WTC11 (cell line): ENCODE measurements at regions not wholly inside any gene's neighbourhood (a gene's known extent, or its start where the extent isn't known, plus 50 kb on each side); places are given as distances from the start of the nearest gene placed in this dataset.

Source experiments
- ATAC-seq: fragments of 200-7000 bp; cut with Tn5 transposase; 2 replicates; pipeline ENCODE4 v1.10.0; 2021; ENCODE audit warnings: mild to moderate bottlenecking, moderate library complexity
- CTCF ChIA-PET: fragments of 300-600 bp; sonication (Branson Sonifier 250); formaldehyde crosslinking; loops from one replicate; lab custom pipeline; 2021; ENCODE audit warnings: antibody characterized with exemption; lab: Charles Lee
- POLR2A ChIA-PET: fragments of 350-600 bp; sonication (Branson Sonifier 250); formaldehyde crosslinking; loops from one replicate; lab custom pipeline; 2021; ENCODE audit warnings: antibody characterized with exemption; lab: Charles Lee
- DNase-seq: peaks from one replicate; pipeline ENCODE4 v3.0.0; 2021; ENCODE audit warnings: low spot score
- H3K27ac Mint-ChIP-seq: 2 replicates; pipeline ENCODE4 v1.8.0; 2021; ENCODE audit warnings: mixed read lengths
- H3K27me3 Mint-ChIP-seq: 2 replicates; pipeline ENCODE4 v1.8.0; 2021; ENCODE audit warnings: low read depth, mild to moderate bottlenecking, moderate library complexity, mixed read lengths
- H3K36me3 Mint-ChIP-seq: 2 replicates; pipeline ENCODE4 v1.8.0; 2021; ENCODE audit warnings: mixed read lengths
- H3K4me1 Mint-ChIP-seq: 2 replicates; pipeline ENCODE4 v1.8.0; 2022; ENCODE audit warnings: mixed read lengths
- H3K4me3 Mint-ChIP-seq: 2 replicates; pipeline ENCODE4 v1.8.0; 2021; ENCODE audit warnings: mild to moderate bottlenecking, moderate library complexity, mixed read lengths
- H3K9me3 Mint-ChIP-seq: 2 replicates; pipeline ENCODE4 v1.8.0; 2021; ENCODE audit warnings: mixed read lengths
- AFF4 ChIP-seq: sonication (generic); formaldehyde crosslinking; IDR thresholded peaks from 2 replicates; pipeline ENCODE4 v1.8.1; 2023; ENCODE audit warnings: mild to moderate bottlenecking, missing genetic modification reagents, borderline replicate concordance
- ATF1 ChIP-seq: sonication (generic); formaldehyde crosslinking; IDR thresholded peaks from 2 replicates; pipeline ENCODE4 v1.8.1; 2023; ENCODE audit warnings: mild to moderate bottlenecking, moderate library complexity, missing genetic modification reagents
- CDX4 ChIP-seq: fragments of 250-450 bp; sonication (Bioruptor Pico); IDR thresholded peaks from 2 replicates; pipeline ENCODE4 v1.9.0; 2021; ENCODE audit warnings: moderate library complexity, mild to moderate bottlenecking, inconsistent platforms, borderline replicate concordance
- E2F1 ChIP-seq: sonication (generic); formaldehyde crosslinking; IDR thresholded peaks from 2 replicates; pipeline ENCODE4 v1.8.0; 2022; ENCODE audit warnings: mild to moderate bottlenecking, missing genetic modification reagents
- E2F4 ChIP-seq: sonication (generic); formaldehyde crosslinking; IDR thresholded peaks from 2 replicates; pipeline ENCODE4 v1.8.1; 2022; ENCODE audit warnings: low read depth, mild to moderate bottlenecking, moderate library complexity, missing genetic modification reagents, borderline replicate concordance
- IRF1 ChIP-seq: sonication (generic); formaldehyde crosslinking; IDR thresholded peaks from 2 replicates; pipeline ENCODE4 v1.8.0; 2023; ENCODE audit warnings: missing genetic modification reagents
- NR2C2 ChIP-seq: sonication (generic); formaldehyde crosslinking; IDR thresholded peaks from 2 replicates; pipeline ENCODE4 v1.8.0; 2022; ENCODE audit warnings: mild to moderate bottlenecking, missing genetic modification reagents
- PRRX2 ChIP-seq: fragments of 250-450 bp; sonication (Bioruptor Pico); IDR thresholded peaks from 2 replicates; pipeline ENCODE4 v1.8.0; 2021; ENCODE audit warnings: mild to moderate bottlenecking
- RORB ChIP-seq: fragments of 250-450 bp; sonication (Bioruptor Pico); IDR thresholded peaks from 2 replicates; pipeline ENCODE4 v1.9.0; 2021; ENCODE audit warnings: mild to moderate bottlenecking
- SP1 ChIP-seq: sonication (generic); formaldehyde crosslinking; conservative IDR thresholded peaks from 2 replicates; pipeline ENCODE4 v1.8.1; 2022; ENCODE audit warnings: missing genetic modification reagents
- TP53 ChIP-seq: sonication (generic); formaldehyde crosslinking; IDR thresholded peaks from 2 replicates; pipeline ENCODE4 v1.8.1; 2023; ENCODE audit warnings: mild to moderate bottlenecking, missing genetic modification reagents
- USF1 ChIP-seq: sonication (generic); formaldehyde crosslinking; IDR thresholded peaks from 2 replicates; pipeline ENCODE4 v1.8.0; 2022; ENCODE audit warnings: mild to moderate bottlenecking, missing genetic modification reagents
- ZMAT4 ChIP-seq: fragments of 250-450 bp; sonication (Bioruptor Pico); IDR thresholded peaks from 2 replicates; pipeline ENCODE4 v1.9.0; 2021; ENCODE audit warnings: mild to moderate bottlenecking
- ZNF219 ChIP-seq: sonication (generic); formaldehyde crosslinking; IDR thresholded peaks from 2 replicates; pipeline ENCODE4 v1.8.0; 2023; ENCODE audit warnings: missing genetic modification reagents, mild to moderate bottlenecking, borderline replicate concordance
- ZNF281 ChIP-seq: sonication (generic); formaldehyde crosslinking; IDR thresholded peaks from 2 replicates; pipeline ENCODE4 v1.8.0; 2023; ENCODE audit warnings: mild to moderate bottlenecking, missing genetic modification reagents
- ZNF512 ChIP-seq: sonication (generic); formaldehyde crosslinking; IDR thresholded peaks from 2 replicates; pipeline ENCODE4 v1.8.1; 2022; ENCODE audit warnings: missing genetic modification reagents, borderline replicate concordance

- no peak for TF ChIP-seq AFF4 (CRISPR knock-in tag)
Measured at GRCh38 chr5:88997937-88998336, 115.0 kb upstream of the MEF2C start (continued).

GRCh38 chr5:88984040-88984439 lies 101.1 kb upstream of the MEF2C start:
- Mint-ChIP-seq H3K27me3 (no peaks in the 10 kb centered on the region; the same call in 1 of the 2 replicates), H3K4me1 (peaks cover 40% of the 10 kb centered on the region), H3K36me3 (peaks cover 3% of the 10 kb centered on the region), H3K27ac (no peak overlapping the region), H3K4me3 (no peak overlapping the region), H3K9me3 (peaks cover 12% of the 10 kb centered on the region)
- POLR2A ChIA-PET: no interaction called here
- CTCF ChIA-PET: no interaction called here
- ATAC-seq: no peak
- TF ChIP-seq ZNF512 (CRISPR knock-in tag) (no peak), CDX4 (no peak), PRRX2 (CRISPR knock-in tag) (no peak), TP53 (no peak)
- no peak for DNase-seq

GRCh38 chr5:88979726-88980125 lies 96.7 kb upstream of the MEF2C start:
- H3K27me3 Mint-ChIP-seq: no peaks in the 10 kb centered on the region
- DNase-seq: no peak
- no peaks in the 10 kb centered on the region for H3K36me3 Mint-ChIP-seq
- ATAC-seq: peak; percentile 56
- no peak overlapping the region for H3K27ac Mint-ChIP-seq
- POLR2A ChIA-PET: no interaction called here
- no peak overlapping the region for H3K4me3 Mint-ChIP-seq
- H3K4me1 Mint-ChIP-seq: peaks cover 45% of the 10 kb centered on the region
- CTCF ChIA-PET: interaction anchor here (1.0 kb wide), 1 partner anchor 250 kb away, joined by 3 read pairs; no protein-coding TSS in a partner anchor
- no peaks in the 10 kb centered on the region for H3K9me3 Mint-ChIP-seq
- TF ChIP-seq ATF1 (CRISPR knock-in tag): no peak
- TF ChIP-seq ZNF281: no peak
- no peak for TF ChIP-seq ZMAT4
- no peak for TF ChIP-seq E2F1 (CRISPR knock-in tag)
- no peak for TF ChIP-seq E2F4
- TF ChIP-seq NR2C2 (CRISPR knock-in tag): no peak
- TF ChIP-seq USF1 (CRISPR knock-in tag): no peak
- TF ChIP-seq IRF1: no peak
- TF ChIP-seq SP1 (CRISPR knock-in tag): no peak
- TF ChIP-seq RORB (CRISPR knock-in tag): no peak
- no peak for TF ChIP-seq ZNF219 (CRISPR knock-in tag)
